ENCODE measurements at regions not wholly inside any gene's neighbourhood (a gene's known extent, or its start where the extent isn't known, plus 50 kb on each side); places are given as distances from the start of the nearest gene placed in this dataset.
"Not testable (repeated sequence)": the region's sequence is repeated elsewhere in the genome, so short reads cannot be mapped to it uniquely, and the experiment has no call there.

- TF ChIP-seq YY1 (IDR thresholded peaks at IDR 0.05; ENCODE audit: insufficient read depth, insufficient read length); ZNF274 (IDR thresholded peaks at IDR 0.05; ENCODE audit: low read depth, low read length); SUZ12 (IDR thresholded peaks at IDR 0.05; ENCODE audit: extremely low read depth, insufficient read depth, insufficient read length): not testable (repeated sequence)
Observed at GRCh38 chr21:5107637-5108036, 5413.7 kb upstream of the TPTE start.

All from NT2/D1 (cell line).